ENCODE measurements at regions not wholly inside any gene's neighbourhood (a gene's known extent, or its start where the extent isn't known, plus 50 kb on each side); places are given as distances from the start of the nearest gene placed in this dataset.

DNA sequence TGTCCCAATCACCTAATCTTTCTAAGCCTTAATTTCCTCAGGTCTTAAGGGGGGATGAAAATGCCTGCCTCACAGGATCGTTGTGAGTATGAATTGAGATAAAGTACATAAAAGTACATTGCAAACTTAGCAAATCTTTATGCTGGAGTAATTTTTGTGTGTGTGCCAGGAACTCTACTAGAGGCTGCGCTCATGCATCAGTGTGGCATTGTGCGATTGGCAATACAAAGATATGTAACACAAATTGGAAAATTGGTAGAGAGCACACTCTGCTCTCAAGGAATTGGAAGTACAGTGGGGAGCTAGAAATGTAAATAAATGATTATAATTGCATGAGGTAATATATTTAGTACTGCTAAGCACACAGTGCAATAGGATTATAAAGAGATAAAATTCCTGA is 398.3 kb downstream of the DUSP10 start:
- Histone ChIP-seq H3K4me3 (ENCODE audit: insufficient read depth, low read depth, low read length) (no peak overlapping the region), H3K36me3 (replicated peaks; ENCODE audit: control insufficient read depth, insufficient read depth, low read length) (no peaks in the 10 kb centered on the region), H3K27me3 (ENCODE audit: control insufficient read depth, insufficient read depth, low read length) (no peaks in the 10 kb centered on the region)
- DNase-seq = no peak

DNA sequence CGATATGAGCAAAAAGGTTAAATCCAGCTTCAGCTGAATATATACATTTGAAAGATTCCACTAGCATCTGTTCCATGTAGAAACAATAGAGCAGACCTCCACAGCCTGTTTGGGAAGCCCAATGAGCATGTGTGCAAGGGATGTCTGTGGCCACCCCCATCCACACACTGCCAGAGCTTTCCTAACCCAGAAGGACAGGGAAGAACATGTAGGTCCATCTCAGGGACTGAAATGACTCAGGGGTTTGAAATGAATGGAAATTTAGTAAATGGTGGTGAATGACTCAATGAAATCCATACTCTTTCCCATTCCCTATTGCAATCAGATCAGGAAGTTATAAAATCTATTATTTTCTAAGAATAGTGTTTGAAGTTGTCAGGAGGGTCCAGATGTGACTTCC is 397.2 kb downstream of the DUSP10 start:
- H3K36me3 ChIP-seq (replicated peaks; ENCODE audit: control insufficient read depth, insufficient read depth, low read length) = no peaks in the 10 kb centered on the region
- H3K4me3 ChIP-seq (ENCODE audit: insufficient read depth, low read depth, low read length) = no peak overlapping the region
- H3K27me3 ChIP-seq (ENCODE audit: control insufficient read depth, insufficient read depth, low read length) = no peaks in the 10 kb centered on the region
- no peak for DNase-seq

DNA sequence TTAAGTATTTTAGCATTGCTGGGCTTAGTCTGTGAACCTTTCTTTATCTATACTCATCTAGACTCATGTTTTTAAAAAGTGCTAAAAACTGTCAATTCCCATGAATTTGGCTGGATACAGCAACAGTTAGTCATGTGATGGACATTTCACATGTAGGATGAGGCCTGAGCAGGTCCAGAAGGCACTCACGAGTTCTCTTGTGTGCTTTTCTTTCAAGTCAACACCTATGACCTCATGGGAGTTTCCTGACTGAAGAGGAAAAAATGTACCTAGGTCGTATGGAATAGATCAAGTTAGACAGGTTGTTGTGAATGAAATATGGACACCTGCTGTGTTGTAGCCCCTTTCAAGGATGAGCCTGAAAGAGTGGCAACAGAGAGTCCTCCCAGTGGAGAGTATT is 394.2 kb downstream of the DUSP10 start:
- no peaks in the 10 kb centered on the region for H3K36me3 ChIP-seq (replicated peaks; ENCODE audit: control insufficient read depth, insufficient read depth, low read length)
- no peak for DNase-seq
- H3K4me3 ChIP-seq (ENCODE audit: insufficient read depth, low read depth, low read length) = no peak overlapping the region
- H3K27me3 ChIP-seq (ENCODE audit: control insufficient read depth, insufficient read depth, low read length) = no peaks in the 10 kb centered on the region

DNA sequence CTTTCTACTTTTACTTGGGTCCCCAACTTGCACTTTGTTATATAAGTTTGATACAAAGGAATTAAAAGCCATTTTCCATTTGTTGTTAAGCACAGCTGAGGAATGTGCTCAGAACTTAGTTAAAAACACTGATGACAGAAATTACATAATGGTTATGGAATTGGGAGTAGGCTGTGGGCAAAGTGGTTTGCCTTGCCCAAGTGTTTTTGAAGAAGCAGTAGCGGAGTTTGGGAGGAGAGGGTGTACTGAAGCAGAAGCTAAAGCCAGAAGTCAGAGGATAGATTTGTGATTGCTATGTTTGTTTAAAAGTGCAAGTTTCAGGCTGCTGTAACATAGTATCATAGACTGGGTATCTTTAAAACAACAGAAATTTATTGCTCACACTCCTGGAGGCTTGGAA is 391.8 kb downstream of the DUSP10 start:
- Histone ChIP-seq H3K27me3 (ENCODE audit: control insufficient read depth, insufficient read depth, low read length) (no peaks in the 10 kb centered on the region), H3K4me3 (ENCODE audit: insufficient read depth, low read depth, low read length) (no peak overlapping the region), H3K36me3 (replicated peaks; ENCODE audit: control insufficient read depth, insufficient read depth, low read length) (no peaks in the 10 kb centered on the region)
- DNase-seq = no peak

DNA sequence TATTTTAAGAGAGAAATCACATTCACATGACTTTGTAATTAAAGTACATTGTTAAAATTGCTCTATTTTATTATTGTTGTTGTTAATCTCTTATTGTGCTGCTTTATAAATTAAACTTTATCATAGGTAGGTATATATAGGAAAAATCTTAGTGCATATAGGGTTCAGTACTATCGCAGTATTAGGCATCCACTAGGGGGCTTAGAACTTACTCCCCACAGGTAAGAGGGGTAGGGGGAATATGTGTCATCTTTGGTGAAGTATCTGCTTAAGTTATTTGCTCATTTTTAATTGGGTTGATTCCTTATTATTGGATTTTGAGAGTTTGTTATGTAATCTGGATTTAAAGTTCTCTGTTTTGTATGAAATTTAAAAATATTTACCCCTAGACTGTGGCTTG is 385.2 kb downstream of the DUSP10 start:
- DNase-seq = peak; percentile 5
- Histone ChIP-seq H3K36me3 (replicated peaks; ENCODE audit: control insufficient read depth, insufficient read depth, low read length) (no peaks in the 10 kb centered on the region), H3K4me3 (ENCODE audit: insufficient read depth, low read depth, low read length) (no peak overlapping the region), H3K27me3 (ENCODE audit: control insufficient read depth, insufficient read depth, low read length) (no peaks in the 10 kb centered on the region)

DNA sequence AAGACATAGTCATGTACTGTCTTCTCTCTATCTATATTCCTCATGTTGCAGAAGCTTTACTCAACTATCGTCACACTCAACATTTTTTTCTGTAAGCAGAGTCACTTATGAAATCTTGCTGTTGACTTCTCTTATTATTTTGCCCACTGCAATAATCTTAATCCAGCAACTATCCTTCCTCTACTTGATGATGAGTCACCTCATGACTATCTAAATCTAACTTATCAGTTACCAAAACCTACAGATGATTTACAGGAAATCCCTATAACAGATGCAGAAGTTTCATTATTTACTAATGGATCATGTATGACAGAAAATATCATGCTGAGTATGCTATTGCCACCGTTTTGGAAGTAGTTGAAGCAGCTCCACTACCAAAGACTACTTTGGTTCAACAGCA is 378.9 kb downstream of the DUSP10 start:
- Histone ChIP-seq H3K27me3 (ENCODE audit: control insufficient read depth, insufficient read depth, low read length) (no peaks in the 10 kb centered on the region), H3K36me3 (replicated peaks; ENCODE audit: control insufficient read depth, insufficient read depth, low read length) (no peaks in the 10 kb centered on the region), H3K4me3 (ENCODE audit: insufficient read depth, low read depth, low read length) (no peak overlapping the region)
- DNase-seq = no peak

DNA sequence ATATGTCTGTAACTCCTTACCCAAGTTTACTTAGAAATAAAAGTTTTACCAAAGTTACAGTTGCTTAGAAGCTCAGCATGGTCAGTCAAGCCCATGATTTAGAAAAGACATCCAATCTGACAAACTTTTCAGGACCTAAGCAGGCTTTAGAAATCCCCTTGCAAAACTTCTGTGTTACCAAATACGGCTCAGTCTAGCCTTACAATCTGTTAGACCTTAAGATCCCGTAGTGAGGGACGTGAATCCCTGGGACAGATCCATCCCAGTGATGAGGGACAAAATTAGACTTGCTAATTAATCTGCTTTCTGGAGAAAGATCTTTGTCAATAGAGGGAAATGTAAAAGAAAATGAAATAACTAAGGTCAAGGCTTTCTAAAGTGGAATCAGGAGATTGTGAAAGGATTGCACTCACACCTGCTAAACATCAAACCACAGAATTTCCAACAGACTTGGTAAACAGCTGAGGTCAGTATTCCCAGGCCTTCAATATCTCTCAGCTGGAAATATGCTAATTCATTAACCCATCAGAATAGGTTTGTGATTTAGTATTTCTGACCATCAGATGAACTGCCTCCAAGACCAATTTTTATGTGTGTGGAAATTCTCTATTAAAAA is 375.3 kb downstream of the DUSP10 start:
- DNase-seq = peak; percentile 19
- Histone ChIP-seq H3K27me3 (ENCODE audit: control insufficient read depth, insufficient read depth, low read length) (no peaks in the 10 kb centered on the region), H3K36me3 (replicated peaks; ENCODE audit: control insufficient read depth, insufficient read depth, low read length) (no peaks in the 10 kb centered on the region), H3K4me3 (ENCODE audit: insufficient read depth, low read depth, low read length) (no peak overlapping the region)

DNA sequence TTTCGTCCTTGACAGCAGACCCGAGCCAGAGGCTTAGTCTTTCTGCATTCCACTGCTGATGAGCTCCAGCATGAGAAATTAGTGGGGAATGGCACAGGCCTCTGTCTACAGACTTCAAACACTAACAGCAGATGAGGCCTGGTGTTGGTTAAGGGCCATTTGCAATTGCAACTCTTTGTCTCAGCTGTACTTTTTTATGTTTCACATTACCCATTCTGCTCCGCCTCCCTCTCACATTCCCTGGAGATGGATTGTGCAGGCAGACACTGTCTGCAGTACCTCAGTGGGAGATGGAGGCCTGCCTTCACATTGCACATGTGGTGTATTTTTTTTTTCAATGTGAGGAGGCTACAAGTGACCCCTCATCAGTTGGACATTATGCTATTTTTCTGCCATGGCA is 370.2 kb downstream of the DUSP10 start:
- no peak for DNase-seq

DNA sequence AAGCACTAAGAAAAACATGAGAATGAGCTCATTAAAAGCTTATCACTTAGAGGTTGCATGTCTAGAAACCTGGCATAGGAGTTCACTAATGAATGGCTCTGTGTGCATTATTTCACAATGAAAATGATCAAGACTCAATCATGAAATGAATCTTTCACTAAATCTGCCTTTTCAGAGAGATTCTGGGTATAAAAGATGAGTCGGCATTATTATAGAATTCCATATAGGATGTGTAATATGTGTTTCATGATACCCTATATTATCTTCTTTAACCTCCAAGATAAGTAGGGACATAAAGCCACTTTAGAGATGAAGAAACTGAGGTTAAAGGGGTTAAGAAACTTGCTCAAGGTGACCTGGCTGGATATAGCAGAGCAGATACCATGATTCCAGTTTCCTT is 368.1 kb downstream of the DUSP10 start:
- Histone ChIP-seq H3K4me3 (ENCODE audit: insufficient read depth, low read depth, low read length) (no peak overlapping the region), H3K36me3 (replicated peaks; ENCODE audit: control insufficient read depth, insufficient read depth, low read length) (no peaks in the 10 kb centered on the region), H3K27me3 (ENCODE audit: control insufficient read depth, insufficient read depth, low read length) (no peaks in the 10 kb centered on the region)
- DNase-seq = no peak

More for the DNA sequence above, 370.2 kb downstream of the DUSP10 start:
- H3K4me3 ChIP-seq (ENCODE audit: insufficient read depth, low read depth, low read length) = no peak overlapping the region
- H3K27me3 ChIP-seq (ENCODE audit: control insufficient read depth, insufficient read depth, low read length) = no peaks in the 10 kb centered on the region
- no peaks in the 10 kb centered on the region for H3K36me3 ChIP-seq (replicated peaks; ENCODE audit: control insufficient read depth, insufficient read depth, low read length)

DNA sequence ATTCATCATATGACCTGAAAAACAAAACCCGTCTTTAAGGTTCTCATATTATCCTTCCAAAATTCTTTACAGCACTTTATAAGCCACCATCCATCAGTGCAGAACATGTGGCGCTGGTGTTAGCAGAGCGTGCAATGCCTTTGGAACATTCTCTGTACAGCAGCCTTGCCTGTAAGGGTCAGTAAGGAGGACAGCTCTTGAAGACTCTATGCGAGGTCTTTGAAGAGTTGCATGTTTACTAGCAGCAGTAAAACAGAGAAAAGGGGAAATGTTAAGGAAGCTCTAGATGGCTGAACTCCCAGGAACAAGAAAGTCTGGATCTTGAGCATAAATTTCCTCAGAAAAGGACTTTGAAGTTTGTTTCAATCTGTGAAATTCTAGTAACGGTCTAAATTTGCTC is 365.6 kb downstream of the DUSP10 start:
- DNase-seq = no peak
- H3K36me3 ChIP-seq (replicated peaks; ENCODE audit: control insufficient read depth, insufficient read depth, low read length) = no peaks in the 10 kb centered on the region
- H3K27me3 ChIP-seq (ENCODE audit: control insufficient read depth, insufficient read depth, low read length) = no peaks in the 10 kb centered on the region
- H3K4me3 ChIP-seq (ENCODE audit: insufficient read depth, low read depth, low read length) = no peak overlapping the region

DNA sequence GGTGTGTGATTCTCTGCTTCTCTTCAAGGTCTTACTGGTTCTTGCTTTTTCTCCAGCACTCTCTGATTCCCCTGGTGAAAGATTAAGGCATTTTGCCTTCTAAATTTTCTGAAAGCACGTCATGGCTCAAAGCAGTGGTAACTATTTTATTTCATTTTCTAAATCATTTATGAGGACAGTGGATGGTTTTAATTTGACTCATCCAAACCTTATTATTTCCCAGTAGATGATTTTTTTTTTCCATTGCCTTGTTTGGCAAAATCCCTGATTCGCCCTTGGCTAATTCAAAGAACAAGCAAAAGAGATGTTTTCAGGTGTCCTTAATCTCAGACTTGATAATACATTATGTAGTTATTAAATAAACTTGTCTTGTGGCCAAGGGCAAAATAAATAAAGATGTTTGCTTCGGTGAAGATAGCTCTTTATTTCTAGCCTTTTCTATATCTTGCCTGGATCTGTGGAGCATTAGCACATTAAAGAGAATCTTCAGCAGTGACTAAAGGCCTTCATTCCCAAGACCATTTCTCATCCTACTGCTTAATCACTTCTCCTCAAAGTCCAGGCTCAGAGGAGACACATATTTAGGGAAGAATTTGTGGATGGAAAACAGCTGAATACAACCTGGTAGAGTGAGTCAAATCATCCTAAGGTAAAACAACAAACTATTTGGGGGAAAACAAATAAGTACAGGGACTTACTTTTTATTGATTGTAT is 359.8 kb downstream of the DUSP10 start:
- no peak for DNase-seq
- Histone ChIP-seq H3K36me3 (replicated peaks; ENCODE audit: control insufficient read depth, insufficient read depth, low read length) (no peaks in the 10 kb centered on the region), H3K27me3 (ENCODE audit: control insufficient read depth, insufficient read depth, low read length) (no peaks in the 10 kb centered on the region), H3K4me3 (ENCODE audit: insufficient read depth, low read depth, low read length) (no peak overlapping the region)

DNA sequence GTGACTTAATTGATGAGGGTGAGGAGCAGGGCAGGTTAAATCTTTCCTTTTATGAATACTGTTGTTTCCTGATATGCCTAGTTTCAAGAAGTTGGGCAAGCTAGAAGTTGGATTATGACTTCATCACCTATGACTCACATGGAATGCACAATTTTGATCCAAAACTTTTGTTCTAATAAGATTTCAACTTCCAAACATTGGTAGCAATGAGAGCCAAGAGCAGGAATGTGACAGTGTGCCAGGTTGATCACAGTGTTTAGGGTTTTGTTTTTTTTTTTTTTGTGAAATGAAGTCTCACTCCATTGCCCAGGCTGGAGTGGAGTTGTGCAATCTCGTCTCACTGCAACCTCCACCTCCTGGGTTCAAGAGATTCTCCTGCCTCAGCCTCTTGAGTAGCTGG is 349.4 kb downstream of the DUSP10 start:
- DNase-seq = no peak
- Histone ChIP-seq H3K27me3 (ENCODE audit: control insufficient read depth, insufficient read depth, low read length) (no peaks in the 10 kb centered on the region), H3K36me3 (replicated peaks; ENCODE audit: control insufficient read depth, insufficient read depth, low read length) (no peaks in the 10 kb centered on the region), H3K4me3 (ENCODE audit: insufficient read depth, low read depth, low read length) (no peak overlapping the region)

DNA sequence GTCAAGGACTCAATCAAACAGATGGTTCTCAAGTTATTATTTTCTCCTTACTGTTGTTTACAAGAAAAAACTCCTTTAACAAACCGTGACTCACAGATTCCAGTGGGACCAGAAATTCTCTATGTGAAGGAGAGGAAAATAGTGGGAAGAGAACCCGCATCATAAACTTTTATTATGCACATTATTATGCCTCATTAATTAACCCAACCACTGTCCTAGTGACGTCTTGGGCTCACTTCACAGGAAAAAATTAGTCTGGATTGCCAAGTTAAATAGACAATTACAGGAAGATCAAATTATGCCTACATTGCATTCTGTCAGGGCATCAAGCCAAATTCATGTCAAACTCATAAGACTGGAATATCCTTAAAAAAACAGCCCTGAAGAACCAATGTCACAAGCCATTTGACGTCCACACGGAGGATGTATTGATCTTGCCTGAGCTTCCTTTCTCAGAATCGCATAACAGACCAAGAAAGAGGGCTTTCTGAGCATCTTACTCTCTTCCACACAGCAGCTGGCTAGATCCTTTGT is 347.8 kb downstream of the DUSP10 start:
- H3K36me3 ChIP-seq (replicated peaks; ENCODE audit: control insufficient read depth, insufficient read depth, low read length) = no peaks in the 10 kb centered on the region
- DNase-seq = no peak
- no peak overlapping the region for H3K4me3 ChIP-seq (ENCODE audit: insufficient read depth, low read depth, low read length)

DNA sequence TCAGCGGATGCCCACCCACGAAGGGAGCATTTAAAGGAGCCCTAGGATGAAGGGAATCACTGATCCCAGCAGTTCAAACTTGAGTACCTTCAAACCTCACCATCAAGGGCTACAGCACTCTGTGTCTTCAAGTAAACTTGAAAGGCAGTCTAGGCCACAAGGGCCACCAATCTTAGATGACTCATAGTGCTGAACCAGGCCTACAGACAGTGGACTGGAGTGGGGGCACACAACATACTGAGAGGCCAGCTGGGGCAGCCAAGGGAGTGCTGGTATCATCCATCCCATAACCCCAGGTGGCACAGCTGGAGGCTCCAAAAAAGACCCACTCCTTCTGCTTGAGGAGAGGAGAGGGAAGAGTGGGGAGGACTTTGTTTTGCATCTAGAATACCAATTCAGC is 345.4 kb downstream of the DUSP10 start:
- no peak overlapping the region for H3K4me3 ChIP-seq (ENCODE audit: insufficient read depth, low read depth, low read length)
- H3K36me3 ChIP-seq (replicated peaks; ENCODE audit: control insufficient read depth, insufficient read depth, low read length) = no peaks in the 10 kb centered on the region
- H3K27me3 ChIP-seq (ENCODE audit: control insufficient read depth, insufficient read depth, low read length) = no peaks in the 10 kb centered on the region
- DNase-seq = no peak

More for the DNA sequence above, 347.8 kb downstream of the DUSP10 start:
- H3K27me3 ChIP-seq (ENCODE audit: control insufficient read depth, insufficient read depth, low read length) = no peaks in the 10 kb centered on the region

DNA sequence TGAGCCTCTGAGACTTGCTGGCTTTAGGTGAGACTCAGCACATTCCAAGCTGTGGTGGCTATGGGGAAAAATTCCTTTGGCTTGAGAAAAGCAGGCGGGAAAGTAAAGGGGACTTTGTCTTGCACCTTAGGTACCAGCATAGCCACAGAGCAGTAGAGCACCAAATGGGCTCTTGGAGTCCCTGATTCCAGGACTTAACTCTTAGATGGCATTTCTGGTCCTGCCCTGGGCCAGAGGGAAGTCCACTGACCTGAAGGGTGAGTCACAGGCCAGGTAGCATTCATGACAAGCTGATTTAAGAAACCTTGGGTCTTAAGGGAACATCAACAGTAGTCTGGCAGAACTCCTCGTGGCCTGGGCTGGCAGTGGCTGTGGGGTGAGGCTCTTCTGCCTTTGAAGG is 344.7 kb downstream of the DUSP10 start:
- Histone ChIP-seq H3K4me3 (ENCODE audit: insufficient read depth, low read depth, low read length) (no peak overlapping the region), H3K27me3 (ENCODE audit: control insufficient read depth, insufficient read depth, low read length) (no peaks in the 10 kb centered on the region)
- DNase-seq = no peak

More for the DNA sequence above, 344.7 kb downstream of the DUSP10 start:
- no peaks in the 10 kb centered on the region for H3K36me3 ChIP-seq (replicated peaks; ENCODE audit: control insufficient read depth, insufficient read depth, low read length)

All from H7 (cell line).